ENCODE measurements at regions not wholly inside any gene's neighbourhood (a gene's known extent, or its start where the extent isn't known, plus 50 kb on each side); places are given as distances from the start of the nearest gene placed in this dataset.

GRCh38 chr10:56881218-56881617 lies 520.2 kb upstream of the ZWINT start:
- H4K20me1 ChIP-seq (ENCODE audit: insufficient read depth, poor library complexity, severe bottlenecking): no peaks in the 10 kb centered on the region
- no peak for TF ChIP-seq CTCF (IDR thresholded peaks at IDR 0.05; ENCODE audit: poor library complexity)
- TF ChIP-seq EZH2phosphoT487 (IDR thresholded peaks at IDR 0.05; ENCODE audit: low read depth, severe bottlenecking, unreplicated experiment): no peak
- TF ChIP-seq EZH2 (IDR thresholded peaks at IDR 0.05; ENCODE audit: borderline replicate concordance): no peak
- H3K4me2 ChIP-seq: no peak overlapping the region
- H3K79me2 ChIP-seq: no peaks in the 10 kb centered on the region
- no peaks in the 10 kb centered on the region for H3K9me3 ChIP-seq (ENCODE audit: low read depth)
- no peaks in the 10 kb centered on the region for H3K27me3 ChIP-seq
- no peak for DNase-seq (ENCODE audit: low spot score)
- no peaks in the 10 kb centered on the region for H3K36me3 ChIP-seq (replicated peaks; ENCODE audit: insufficient read depth, low read depth)
- H3K27ac ChIP-seq: no peak overlapping the region
- no peak overlapping the region for H2AFZ ChIP-seq
- H3K9me2 ChIP-seq (replicated peaks; ENCODE audit: insufficient read depth): no peaks in the 10 kb centered on the region
- 53% methylated on average over 3 of the region's 3 CpGs for WGBS (ENCODE audit: low lambda C conversion rate, missing lambda C conversion rate)
- no peak overlapping the region for H3K4me3 ChIP-seq
- H3K4me1 ChIP-seq (ENCODE audit: insufficient read depth): no peaks in the 10 kb centered on the region

DNA sequence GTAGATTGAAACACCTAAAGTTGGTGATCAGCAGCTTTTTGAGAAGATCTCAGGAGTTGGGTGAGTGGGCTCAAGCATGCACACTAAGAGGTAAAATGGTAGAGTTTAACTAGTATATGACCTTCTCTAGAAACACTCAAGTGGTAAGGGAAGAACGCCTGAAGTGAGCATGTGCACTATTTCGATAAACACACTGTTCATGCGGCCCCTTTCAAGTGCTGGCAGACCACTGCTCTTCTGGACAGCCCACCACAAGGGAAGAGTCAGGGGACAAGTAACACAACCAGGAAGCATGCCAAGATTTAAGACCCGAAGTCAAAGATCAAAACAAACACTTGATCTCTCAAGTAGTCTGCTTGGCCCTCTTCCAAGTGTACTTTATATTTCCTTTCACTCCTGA lies 519.5 kb upstream of the ZWINT start:
- 49% methylated on average over 4 of the region's 4 CpGs for WGBS (ENCODE audit: low lambda C conversion rate, missing lambda C conversion rate)

GRCh38 chr10:56874950-56875349 lies 513.9 kb upstream of the ZWINT start:
- Histone ChIP-seq H3K79me2 (no peaks in the 10 kb centered on the region), H3K9me2 (replicated peaks; ENCODE audit: insufficient read depth) (no peaks in the 10 kb centered on the region), H3K9me3 (ENCODE audit: low read depth) (no peaks in the 10 kb centered on the region), H3K4me1 (ENCODE audit: insufficient read depth) (no peaks in the 10 kb centered on the region), H3K27me3 (no peaks in the 10 kb centered on the region), H4K20me1 (ENCODE audit: insufficient read depth, poor library complexity, severe bottlenecking) (no peaks in the 10 kb centered on the region), H2AFZ (no peak overlapping the region), H3K4me2 (no peak overlapping the region), H3K4me3 (no peak overlapping the region), H3K36me3 (replicated peaks; ENCODE audit: insufficient read depth, low read depth) (no peaks in the 10 kb centered on the region), H3K27ac (no peak overlapping the region)
- peak; percentile 4 for DNase-seq (ENCODE audit: low spot score)
- TF ChIP-seq EZH2phosphoT487 (IDR thresholded peaks at IDR 0.05; ENCODE audit: low read depth, severe bottlenecking, unreplicated experiment) (no peak), CTCF (IDR thresholded peaks at IDR 0.05; ENCODE audit: poor library complexity) (no peak), EZH2 (IDR thresholded peaks at IDR 0.05; ENCODE audit: borderline replicate concordance) (no peak)
- WGBS (ENCODE audit: low lambda C conversion rate, missing lambda C conversion rate): 61% methylated on average over 1 of the region's 1 CpG

More for the DNA sequence above, 519.5 kb upstream of the ZWINT start:
- Histone ChIP-seq H4K20me1 (ENCODE audit: insufficient read depth, poor library complexity, severe bottlenecking) (no peaks in the 10 kb centered on the region), H2AFZ (no peak overlapping the region), H3K79me2 (no peaks in the 10 kb centered on the region), H3K9me2 (replicated peaks; ENCODE audit: insufficient read depth) (no peaks in the 10 kb centered on the region), H3K4me2 (no peak overlapping the region), H3K4me3 (no peak overlapping the region), H3K4me1 (ENCODE audit: insufficient read depth) (no peaks in the 10 kb centered on the region), H3K9me3 (ENCODE audit: low read depth) (no peaks in the 10 kb centered on the region), H3K27ac (no peak overlapping the region), H3K27me3 (no peaks in the 10 kb centered on the region), H3K36me3 (replicated peaks; ENCODE audit: insufficient read depth, low read depth) (no peaks in the 10 kb centered on the region)
- TF ChIP-seq CTCF (IDR thresholded peaks at IDR 0.05; ENCODE audit: poor library complexity) (no peak), EZH2phosphoT487 (IDR thresholded peaks at IDR 0.05; ENCODE audit: low read depth, severe bottlenecking, unreplicated experiment) (no peak), EZH2 (IDR thresholded peaks at IDR 0.05; ENCODE audit: borderline replicate concordance) (no peak)
- no peak for DNase-seq (ENCODE audit: low spot score)

DNA sequence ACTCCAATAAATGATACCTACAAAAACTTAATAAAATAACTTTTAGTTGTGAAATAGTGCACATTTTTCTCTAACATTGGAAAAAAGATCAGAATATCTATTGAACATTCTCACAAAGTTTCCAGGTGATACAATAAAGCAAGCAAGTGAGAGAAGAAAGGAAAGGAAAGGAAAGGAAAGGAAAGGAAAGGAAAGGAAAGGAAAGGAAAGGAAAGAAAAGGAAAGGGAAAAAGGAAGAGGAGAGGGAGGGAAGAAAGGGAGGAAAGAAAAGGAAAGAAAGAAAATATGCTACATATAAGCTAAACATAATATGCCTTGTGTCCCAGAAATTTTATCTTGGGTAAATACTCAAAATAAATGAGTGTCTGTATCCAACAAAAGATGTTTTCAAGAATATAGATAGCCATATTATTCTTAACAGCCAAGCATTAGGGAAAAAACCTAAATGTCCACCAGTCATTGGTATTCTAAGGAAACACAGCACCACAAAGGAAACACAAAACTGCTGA lies 510.2 kb upstream of the ZWINT start:
- TF ChIP-seq CTCF (IDR thresholded peaks at IDR 0.05; ENCODE audit: poor library complexity) (no peak), EZH2 (IDR thresholded peaks at IDR 0.05; ENCODE audit: borderline replicate concordance) (no peak)
- H3K4me3 ChIP-seq: no peak overlapping the region
- H3K36me3 ChIP-seq (replicated peaks; ENCODE audit: insufficient read depth, low read depth): no peaks in the 10 kb centered on the region
- no peak overlapping the region for H3K27ac ChIP-seq
- H3K79me2 ChIP-seq: no peaks in the 10 kb centered on the region
- no peak overlapping the region for H2AFZ ChIP-seq
- no peaks in the 10 kb centered on the region for H4K20me1 ChIP-seq (ENCODE audit: insufficient read depth, poor library complexity, severe bottlenecking)
- no peaks in the 10 kb centered on the region for H3K9me2 ChIP-seq (replicated peaks; ENCODE audit: insufficient read depth)
- no peak overlapping the region for H3K4me2 ChIP-seq
- no peaks in the 10 kb centered on the region for H3K27me3 ChIP-seq
- no peaks in the 10 kb centered on the region for H3K9me3 ChIP-seq (ENCODE audit: low read depth)
- H3K4me1 ChIP-seq (ENCODE audit: insufficient read depth): no peaks in the 10 kb centered on the region
- no peak for DNase-seq (ENCODE audit: low spot score)

All from hepatocyte (in vitro differentiated cells).